GM20000 (cell line): ENCODE measurements at regions not wholly inside any gene's neighbourhood (a gene's known extent, or its start where the extent isn't known, plus 50 kb on each side); places are given as distances from the start of the nearest gene placed in this dataset.

Experiments used
- DNase-seq: peaks from one replicate; pipeline ENCODE4 v3.0.0; 2012; ENCODE audit warnings: low spot score
- TF ChIP-seq, protein P1 (sequence below): IDR thresholded peaks from 2 replicates; pipeline ENCODE4 v1.5.1; 2012; ENCODE audit warnings: mild to moderate bottlenecking, control low read depth; ENCODE audit errors: extremely low read depth, missing control alignments

DNA sequence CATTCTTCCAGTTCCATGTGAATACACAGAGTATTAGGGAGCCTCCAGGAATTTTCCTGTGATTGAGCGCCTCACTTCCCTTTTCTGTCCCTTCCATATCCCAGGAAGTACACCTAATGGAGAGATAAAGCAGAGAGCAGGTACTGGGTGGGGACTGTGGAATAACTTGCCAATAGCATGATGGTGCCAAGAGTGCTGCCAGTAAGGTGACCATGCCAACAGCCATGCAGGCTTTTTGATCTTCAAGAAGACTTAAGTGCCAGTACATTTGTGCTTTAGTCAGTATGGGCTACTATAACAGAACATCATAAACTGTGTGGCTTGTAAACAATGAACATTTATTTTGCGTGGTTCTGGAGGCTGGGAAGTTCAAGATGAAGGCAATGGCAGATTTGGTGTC lies 160.2 kb upstream of the RIMS1 start:
- no peak for DNase-seq

DNA sequence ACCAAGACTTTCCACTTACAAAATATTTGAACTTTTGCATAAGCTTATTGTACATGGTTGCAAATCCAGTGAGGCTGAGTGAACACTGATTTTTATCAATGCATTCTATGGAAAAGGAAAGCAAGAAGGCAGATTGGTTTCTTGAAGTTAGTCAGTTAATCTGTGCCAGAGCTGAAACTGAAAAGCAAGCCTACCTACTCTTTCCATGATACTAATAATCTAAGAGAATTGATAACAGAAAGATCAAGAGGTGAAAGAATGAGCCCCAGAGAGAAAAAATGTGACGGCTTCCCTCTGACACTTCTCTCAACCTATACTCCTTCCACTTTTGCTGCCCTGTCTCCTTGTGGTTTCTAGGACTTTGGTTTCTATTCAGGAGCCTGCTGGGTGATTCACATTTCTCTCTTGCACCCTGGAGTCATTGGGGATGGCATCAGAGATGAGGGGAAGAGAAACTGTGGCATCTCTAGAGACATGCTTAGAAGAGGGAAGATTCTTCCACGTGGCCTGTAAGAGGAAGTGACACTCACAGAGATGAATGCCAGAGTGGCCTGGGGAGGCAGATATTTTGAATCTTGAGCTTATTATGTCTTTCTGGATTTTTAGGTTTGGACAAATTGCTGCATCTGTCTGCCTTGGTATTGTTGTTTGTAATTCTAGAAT lies 158.6 kb upstream of the RIMS1 start:
- DNase-seq: no peak
- TF ChIP-seq, protein P1, sequence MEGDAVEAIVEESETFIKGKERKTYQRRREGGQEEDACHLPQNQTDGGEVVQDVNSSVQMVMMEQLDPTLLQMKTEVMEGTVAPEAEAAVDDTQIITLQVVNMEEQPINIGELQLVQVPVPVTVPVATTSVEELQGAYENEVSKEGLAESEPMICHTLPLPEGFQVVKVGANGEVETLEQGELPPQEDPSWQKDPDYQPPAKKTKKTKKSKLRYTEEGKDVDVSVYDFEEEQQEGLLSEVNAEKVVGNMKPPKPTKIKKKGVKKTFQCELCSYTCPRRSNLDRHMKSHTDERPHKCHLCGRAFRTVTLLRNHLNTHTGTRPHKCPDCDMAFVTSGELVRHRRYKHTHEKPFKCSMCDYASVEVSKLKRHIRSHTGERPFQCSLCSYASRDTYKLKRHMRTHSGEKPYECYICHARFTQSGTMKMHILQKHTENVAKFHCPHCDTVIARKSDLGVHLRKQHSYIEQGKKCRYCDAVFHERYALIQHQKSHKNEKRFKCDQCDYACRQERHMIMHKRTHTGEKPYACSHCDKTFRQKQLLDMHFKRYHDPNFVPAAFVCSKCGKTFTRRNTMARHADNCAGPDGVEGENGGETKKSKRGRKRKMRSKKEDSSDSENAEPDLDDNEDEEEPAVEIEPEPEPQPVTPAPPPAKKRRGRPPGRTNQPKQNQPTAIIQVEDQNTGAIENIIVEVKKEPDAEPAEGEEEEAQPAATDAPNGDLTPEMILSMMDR: no peak

More for the DNA sequence above, 160.2 kb upstream of the RIMS1 start:
- TF ChIP-seq, protein P1: no peak

DNA sequence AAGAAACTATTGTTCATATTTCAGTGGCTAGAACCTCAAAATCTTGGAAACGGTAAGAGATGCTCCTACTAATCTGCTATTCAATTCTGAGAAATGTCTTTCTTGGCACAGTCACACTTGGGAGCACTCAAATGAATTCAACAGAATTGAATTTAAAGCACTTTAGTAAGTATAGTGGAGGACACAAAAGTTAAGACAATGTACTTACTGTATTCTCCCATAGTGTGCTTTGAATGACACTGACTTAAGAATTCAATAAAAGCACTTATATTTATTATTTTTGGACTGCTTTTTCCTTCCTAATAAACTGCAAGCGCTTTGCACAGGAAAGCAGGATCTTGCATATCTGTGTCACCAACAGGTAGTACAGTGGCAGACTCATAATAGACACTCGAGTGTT lies 156.1 kb upstream of the RIMS1 start:
- no peak for DNase-seq
- TF ChIP-seq, protein P1: no peak

DNA sequence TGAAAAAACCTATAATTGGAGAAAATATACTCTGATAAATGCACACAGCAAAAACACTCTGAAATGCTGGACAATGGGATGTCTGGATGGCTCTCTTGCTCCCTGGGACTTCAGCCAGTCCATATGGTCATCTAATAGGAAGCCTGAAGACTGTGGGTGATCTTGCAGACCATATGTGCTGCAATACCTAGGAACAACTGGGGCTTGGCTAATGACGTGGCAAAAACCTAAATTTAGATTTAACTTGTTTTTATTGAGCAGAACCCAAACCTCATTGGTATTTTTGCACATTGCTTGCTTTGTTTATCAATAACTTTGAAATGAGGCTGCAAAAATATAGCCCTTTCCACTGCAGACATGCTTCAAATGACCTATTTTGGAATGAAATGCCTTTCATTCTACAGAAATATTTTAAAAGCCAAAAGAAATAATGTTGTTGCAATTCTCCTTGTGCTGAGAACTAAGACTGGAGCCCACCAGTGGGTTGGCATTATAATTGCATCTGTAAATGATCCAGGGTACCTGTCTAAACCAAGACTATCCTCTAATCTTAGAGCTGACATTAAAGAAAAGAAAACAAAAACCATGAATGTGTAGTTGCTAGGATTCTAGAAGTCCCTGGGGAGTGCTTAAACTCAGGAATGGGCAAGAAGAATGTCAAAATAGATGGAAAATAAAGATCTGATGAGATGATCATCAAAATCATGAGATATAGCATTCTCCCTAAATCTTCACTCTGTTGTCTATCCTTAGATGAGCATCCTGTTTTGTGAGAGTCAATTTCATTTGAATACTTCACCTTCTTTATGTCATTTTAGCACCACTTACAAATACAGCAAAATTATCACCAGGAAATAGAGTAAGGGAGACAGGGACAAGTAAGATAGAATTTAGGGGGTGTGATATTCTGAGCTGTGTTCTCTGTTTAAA lies 152.1 kb upstream of the RIMS1 start:
- no peak for DNase-seq
- TF ChIP-seq, protein P1: no peak

DNA sequence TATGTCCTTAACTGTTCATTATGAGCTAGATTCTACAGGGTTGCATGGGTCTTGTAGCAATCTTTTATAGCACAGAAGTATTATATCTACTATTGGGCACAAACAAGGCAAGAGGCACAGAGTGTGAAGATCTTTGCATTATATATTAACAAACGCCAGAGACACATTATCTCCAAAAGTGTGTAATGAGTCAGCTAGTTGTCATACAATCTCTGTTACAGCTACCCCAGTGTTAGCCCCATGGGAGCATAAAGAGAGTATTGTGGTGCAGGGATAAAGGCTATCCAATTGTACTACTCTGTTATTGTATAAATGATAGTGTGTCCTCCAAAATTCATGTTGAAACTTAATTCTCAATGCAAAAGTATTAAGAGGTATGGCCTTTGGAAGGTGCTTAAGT lies 148.4 kb upstream of the RIMS1 start:
- TF ChIP-seq, protein P1: no peak
- DNase-seq: no peak

DNA sequence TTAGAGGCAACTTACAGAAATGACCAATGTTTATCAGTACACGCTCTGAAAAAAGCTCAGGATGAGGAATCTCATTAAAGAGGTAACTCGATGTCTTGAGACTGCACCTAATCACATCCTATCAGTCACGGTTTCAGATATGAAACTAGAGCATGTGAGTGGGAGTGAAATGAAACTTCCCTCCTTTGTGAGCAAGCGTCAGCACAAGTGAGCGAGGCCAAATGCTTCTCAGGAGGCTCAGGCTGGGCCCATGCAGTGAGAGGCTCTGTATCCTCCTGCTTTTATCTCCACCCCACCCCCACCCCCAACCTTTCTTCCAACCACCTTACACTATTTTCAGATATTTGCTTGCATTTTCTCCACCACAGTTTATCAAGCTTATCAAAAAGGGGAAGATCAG lies 140.8 kb upstream of the RIMS1 start:
- TF ChIP-seq, protein P1: no peak
- no peak for DNase-seq

DNA sequence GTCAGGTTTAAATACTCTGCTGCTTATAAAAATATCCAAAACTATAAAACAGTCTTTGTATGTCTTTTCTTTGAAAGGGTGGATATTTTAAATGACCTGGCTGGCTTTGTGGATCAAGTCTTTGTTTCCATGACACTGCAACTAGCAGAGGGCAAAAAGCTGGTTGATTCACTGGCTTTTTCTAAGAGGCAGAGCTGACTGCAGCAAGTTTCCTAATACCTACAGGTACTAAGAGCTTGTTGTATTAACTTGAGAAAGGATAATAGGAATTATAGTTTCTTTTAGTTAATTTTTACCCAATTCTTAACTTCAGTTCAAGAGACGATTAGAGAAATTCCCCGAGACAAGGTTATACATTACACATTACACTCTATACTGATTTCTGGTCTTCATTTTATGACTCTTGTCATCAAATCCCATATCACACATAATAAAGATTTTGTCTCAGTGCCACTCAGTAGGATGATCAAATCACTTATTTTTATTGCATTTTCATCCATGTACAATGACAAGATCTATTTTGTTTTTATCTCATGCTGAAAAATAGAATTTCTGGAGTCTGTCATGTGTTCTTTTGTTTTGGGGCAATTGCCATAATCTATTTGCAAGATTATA lies 120.1 kb upstream of the RIMS1 start:
- no peak for DNase-seq
- TF ChIP-seq, protein P1: no peak
